ENCODE measurements at regions not wholly inside any gene's neighbourhood (a gene's known extent, or its start where the extent isn't known, plus 50 kb on each side); places are given as distances from the start of the nearest gene placed in this dataset.

- TF ChIP-seq CTCF (IDR thresholded peaks at IDR 0.05) (no peak), POLR2AphosphoS5 (IDR thresholded peaks at IDR 0.05) (no peak), POLR2A (IDR thresholded peaks at IDR 0.05) (no peak), EP300 (IDR thresholded peaks at IDR 0.05) (no peak)
These were observed 276.0 kb downstream of the HS3ST1 start for GRCh38 chr4:11152684-11153083.

Data from gastroesophageal sphincter (tissue), 3 donors.